ENCODE measurements at regions not wholly inside any gene's neighbourhood (a gene's known extent, or its start where the extent isn't known, plus 50 kb on each side); places are given as distances from the start of the nearest gene placed in this dataset.

DNA sequence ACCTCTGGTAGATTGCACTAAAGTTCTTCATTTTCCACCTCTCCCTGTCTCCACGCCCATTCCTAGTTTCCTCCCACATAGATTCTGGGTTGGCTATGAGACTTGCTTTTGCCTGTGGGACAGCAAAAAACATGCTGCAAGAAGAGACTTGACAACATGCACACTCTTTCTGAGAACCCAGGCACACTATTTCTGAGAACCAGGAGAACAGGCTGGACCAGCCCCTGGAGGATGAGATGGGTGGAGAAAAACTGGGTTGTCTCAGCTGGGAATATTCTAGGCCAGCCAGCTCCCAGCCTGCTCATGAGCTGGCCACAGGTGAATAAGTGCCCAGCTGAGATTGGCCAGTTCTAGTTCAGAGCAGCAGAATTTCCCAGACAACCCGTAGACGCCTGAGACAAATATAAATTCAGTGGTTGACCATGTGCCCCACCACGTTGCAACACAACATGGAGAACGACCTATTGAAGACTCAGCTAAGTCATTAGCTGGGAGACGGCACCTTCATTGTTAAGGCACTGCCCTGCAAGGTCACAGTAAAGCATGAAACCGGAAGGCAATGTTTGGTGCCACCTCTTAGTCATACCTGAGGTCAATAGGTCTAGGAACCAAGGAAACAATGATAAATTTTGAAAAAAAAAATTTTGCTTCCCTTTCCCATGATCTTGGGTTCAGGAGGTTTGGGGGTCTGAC lies 92.7 kb upstream of the AKR1E2 start:
- TF ChIP-seq CTCF (IDR thresholded peaks at IDR 0.05) (no peak), POLR2AphosphoS5 (IDR thresholded peaks at IDR 0.05; ENCODE audit: low read depth, low read length) (no peak), TCF7L2 (IDR thresholded peaks at IDR 0.05; ENCODE audit: low read depth, low read length) (no peak), SIN3A (IDR thresholded peaks at IDR 0.05; ENCODE audit: borderline replicate concordance, insufficient read depth, low read depth, low read length) (no peak)
- TF ChIP-seq, protein P1, sequence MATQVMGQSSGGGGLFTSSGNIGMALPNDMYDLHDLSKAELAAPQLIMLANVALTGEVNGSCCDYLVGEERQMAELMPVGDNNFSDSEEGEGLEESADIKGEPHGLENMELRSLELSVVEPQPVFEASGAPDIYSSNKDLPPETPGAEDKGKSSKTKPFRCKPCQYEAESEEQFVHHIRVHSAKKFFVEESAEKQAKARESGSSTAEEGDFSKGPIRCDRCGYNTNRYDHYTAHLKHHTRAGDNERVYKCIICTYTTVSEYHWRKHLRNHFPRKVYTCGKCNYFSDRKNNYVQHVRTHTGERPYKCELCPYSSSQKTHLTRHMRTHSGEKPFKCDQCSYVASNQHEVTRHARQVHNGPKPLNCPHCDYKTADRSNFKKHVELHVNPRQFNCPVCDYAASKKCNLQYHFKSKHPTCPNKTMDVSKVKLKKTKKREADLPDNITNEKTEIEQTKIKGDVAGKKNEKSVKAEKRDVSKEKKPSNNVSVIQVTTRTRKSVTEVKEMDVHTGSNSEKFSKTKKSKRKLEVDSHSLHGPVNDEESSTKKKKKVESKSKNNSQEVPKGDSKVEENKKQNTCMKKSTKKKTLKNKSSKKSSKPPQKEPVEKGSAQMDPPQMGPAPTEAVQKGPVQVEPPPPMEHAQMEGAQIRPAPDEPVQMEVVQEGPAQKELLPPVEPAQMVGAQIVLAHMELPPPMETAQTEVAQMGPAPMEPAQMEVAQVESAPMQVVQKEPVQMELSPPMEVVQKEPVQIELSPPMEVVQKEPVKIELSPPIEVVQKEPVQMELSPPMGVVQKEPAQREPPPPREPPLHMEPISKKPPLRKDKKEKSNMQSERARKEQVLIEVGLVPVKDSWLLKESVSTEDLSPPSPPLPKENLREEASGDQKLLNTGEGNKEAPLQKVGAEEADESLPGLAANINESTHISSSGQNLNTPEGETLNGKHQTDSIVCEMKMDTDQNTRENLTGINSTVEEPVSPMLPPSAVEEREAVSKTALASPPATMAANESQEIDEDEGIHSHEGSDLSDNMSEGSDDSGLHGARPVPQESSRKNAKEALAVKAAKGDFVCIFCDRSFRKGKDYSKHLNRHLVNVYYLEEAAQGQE (IDR thresholded peaks at IDR 0.05; ENCODE audit: insufficient read depth in 1 of 2, low read depth in 2 of 2, low read length in 1 of 2), result no peak

Data from Panc1 (cell line).